ENCODE measurements at regions not wholly inside any gene's neighbourhood (a gene's known extent, or its start where the extent isn't known, plus 50 kb on each side); places are given as distances from the start of the nearest gene placed in this dataset.

DNA sequence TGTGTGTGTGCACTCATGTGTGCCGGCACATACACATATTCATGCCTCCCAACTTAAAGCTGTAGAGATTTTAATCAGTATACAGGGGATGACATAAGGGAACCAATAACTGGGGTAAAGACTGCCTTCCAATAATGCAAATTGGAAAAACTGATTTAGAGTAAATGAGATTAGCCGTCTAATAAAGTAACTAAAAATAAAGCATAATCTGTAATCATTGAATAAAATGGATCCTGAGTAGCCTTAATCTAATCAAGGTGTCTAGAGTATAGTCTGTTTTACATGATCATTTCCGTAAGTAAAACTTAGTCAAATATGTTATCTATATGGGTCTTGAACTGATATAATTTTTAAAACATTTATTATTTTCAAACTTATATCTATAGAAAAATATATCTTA, 925.8 kb downstream of the FSTL5 start:
- H3K4me3 ChIP-seq (ENCODE audit: low read depth, low read length) = no peak overlapping the region
- no peak for DNase-seq (ENCODE audit: low read depth)

DNA sequence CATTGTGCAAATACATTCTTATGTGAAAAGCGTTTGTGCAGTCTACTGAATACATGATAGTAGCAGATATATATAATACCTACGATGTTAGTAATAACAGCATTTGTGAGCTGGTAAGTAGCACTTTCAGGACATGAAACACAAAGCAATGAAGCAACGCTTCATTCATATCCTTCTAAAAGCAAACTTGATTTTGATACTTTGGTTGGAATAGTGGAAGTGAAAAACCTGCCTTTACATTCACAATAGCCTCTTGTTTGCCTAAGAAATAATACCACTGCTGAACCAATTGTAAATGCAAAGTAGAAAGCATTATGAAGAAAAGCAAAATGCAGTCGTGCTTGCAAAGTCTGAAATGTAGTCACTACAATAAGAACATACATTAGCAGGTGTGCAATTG, 926.3 kb downstream of the FSTL5 start:
- no peak for DNase-seq (ENCODE audit: low read depth)
- H3K4me3 ChIP-seq (ENCODE audit: low read depth, low read length) = no peak overlapping the region

DNA sequence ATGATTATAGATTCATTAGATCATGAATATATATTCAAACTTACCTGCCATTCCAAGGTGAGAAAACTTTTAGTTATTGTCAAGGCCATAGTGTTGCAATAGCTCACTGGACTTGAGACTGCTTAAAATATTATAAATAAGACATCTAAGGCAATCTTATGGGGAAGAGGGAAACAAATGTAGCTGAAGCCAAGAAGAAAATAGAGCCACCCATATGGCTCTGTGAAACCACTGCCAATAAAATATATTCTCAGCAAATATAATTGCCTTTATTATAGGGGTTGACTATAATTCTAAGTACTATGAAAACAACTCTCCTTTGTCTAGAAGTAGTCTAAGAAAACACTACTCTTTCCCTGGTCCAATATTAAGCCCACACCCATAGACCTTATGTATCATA, 938.5 kb downstream of the FSTL5 start:
- no peak overlapping the region for H3K4me3 ChIP-seq (ENCODE audit: low read depth, low read length)
- no peak for DNase-seq (ENCODE audit: low read depth)

DNA sequence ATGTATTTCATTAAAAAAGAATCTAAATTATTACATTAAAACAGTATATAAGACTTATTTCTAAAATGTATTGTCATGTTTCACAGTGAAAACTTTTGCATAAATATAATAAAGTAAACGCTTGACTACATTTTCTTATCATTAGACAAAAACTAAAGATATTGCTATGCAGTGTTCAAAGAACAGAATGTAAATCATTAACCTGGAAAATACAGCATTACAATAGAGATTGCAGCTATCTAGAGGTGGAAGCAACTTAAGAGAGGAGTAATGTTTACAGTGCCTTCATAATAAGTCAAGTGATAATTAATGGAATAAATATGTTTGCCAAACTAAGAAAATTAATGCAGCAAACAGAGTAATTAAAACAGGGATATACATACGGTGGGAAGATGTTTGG, 940.9 kb downstream of the FSTL5 start:
- no peak overlapping the region for H3K4me3 ChIP-seq (ENCODE audit: low read depth, low read length)
- no peak for DNase-seq (ENCODE audit: low read depth)

DNA sequence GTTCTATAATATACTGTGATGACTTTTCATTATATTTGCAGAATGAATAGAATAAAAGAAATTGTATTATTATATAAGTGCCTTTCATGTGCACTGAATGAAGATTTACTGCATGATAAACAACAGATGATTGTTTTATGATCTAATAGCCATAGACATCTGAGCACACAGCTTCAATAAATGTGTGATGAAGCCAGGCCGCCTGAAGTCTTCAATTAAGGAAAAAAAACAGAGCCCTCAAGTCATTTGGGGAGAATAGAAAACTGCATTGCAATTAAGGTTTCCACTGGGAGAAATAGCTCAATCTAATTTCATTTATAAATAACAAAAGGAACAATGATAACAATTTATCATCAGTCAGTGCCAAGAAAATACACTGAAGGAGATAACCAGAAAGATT, 955.2 kb downstream of the FSTL5 start:
- no peak overlapping the region for H3K4me3 ChIP-seq (ENCODE audit: low read depth, low read length)
- DNase-seq (ENCODE audit: low read depth) = no peak

DNA sequence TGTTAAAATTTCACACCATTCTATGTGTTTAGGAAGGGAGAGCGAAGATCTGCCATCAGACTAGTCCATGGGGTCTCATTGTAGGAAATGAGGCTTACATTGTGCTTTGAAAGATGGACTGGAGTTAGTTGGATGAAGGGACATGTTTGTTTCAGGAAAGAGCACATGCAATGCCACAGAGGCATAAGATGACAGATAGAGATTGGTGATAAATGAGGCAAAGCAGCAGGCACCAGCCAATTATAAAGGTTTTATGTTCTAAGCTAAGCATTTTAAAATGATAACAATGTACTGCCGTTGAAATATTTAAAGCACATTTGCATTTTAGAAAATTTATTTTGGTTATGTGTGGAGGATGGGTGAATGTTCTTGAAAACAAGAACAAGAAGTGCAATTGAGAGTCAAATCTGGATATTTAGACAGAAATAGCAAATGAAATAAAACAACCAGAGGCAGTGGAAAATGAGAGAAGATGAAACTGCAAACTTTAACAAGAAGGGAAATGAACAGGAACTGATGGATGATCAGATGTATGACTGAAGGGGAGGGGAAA, 957.2 kb downstream of the FSTL5 start:
- no peak for DNase-seq (ENCODE audit: low read depth)
- H3K4me3 ChIP-seq (ENCODE audit: low read depth, low read length) = no peak overlapping the region

- H3K4me3 ChIP-seq (ENCODE audit: low read depth, low read length) = no peak overlapping the region
- no peak for DNase-seq (ENCODE audit: low read depth)
Observed at GRCh38 chr4:161203865-161204264, 959.9 kb downstream of the FSTL5 start.

- no peak overlapping the region for H3K4me3 ChIP-seq (ENCODE audit: low read depth, low read length)
- DNase-seq (ENCODE audit: low read depth) = no peak
Observed at GRCh38 chr4:161197912-161198311, 965.9 kb downstream of the FSTL5 start.

GRCh38 chr4:161197474-161197873, 966.3 kb downstream of the FSTL5 start:
- H3K4me3 ChIP-seq (ENCODE audit: low read depth, low read length) = no peak overlapping the region
- no peak for DNase-seq (ENCODE audit: low read depth)

- H3K4me3 ChIP-seq (ENCODE audit: low read depth, low read length) = no peak overlapping the region
- peak; percentile 22 for DNase-seq (ENCODE audit: low read depth)
Observed at GRCh38 chr4:161189286-161190134, 974.3 kb downstream of the FSTL5 start.

DNA sequence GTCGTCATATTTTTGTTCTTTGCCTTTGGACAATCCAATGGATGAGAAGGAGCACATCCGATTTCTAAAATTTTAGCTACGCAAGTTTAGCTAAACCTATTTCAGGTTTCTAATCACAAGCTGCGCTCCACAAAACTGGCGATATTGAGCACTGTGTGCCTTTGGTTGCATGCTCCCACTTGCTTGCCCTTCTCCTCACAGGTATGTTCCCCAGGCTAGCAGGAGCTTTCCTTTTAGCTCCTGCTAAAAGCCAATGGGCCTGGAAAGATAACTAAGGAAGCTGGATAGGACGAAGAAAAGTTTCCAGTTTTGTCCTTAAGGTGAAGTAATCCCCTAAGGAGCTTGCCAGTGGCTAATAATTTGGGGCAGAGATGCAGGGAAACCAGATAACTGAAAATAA, 975.2 kb downstream of the FSTL5 start:
- DNase-seq (ENCODE audit: low read depth) = no peak

DNA sequence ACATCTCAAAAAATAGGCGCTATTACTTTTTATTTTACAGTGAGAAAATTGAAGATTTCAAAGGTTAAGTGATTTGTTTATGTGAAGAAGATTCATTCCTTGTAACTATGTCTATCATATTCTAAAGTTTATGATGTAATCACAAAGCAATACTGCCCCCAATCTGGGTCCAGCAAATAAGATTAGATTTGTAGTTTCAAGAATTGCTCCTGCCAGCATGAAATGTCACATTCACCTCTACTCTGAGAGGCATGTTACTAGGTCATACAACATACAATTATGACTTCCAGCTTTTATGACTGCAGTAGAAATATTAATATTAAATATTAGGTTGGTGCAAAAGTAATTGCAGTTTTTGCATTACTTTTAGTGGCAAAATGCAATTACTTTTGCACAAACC, 976.2 kb downstream of the FSTL5 start:
- no peak for DNase-seq (ENCODE audit: low read depth)
- H3K4me3 ChIP-seq (ENCODE audit: low read depth, low read length) = no peak overlapping the region

More for the DNA sequence above, 975.2 kb downstream of the FSTL5 start:
- H3K4me3 ChIP-seq (ENCODE audit: low read depth, low read length) = no peak overlapping the region

- no peak overlapping the region for H3K4me3 ChIP-seq (ENCODE audit: low read depth, low read length)
- no peak for DNase-seq (ENCODE audit: low read depth)
Observed at GRCh38 chr4:161186750-161187149, 977.0 kb downstream of the FSTL5 start.

GRCh38 chr4:161186012-161186411, 977.8 kb downstream of the FSTL5 start:
- no peak for DNase-seq (ENCODE audit: low read depth)
- no peak overlapping the region for H3K4me3 ChIP-seq (ENCODE audit: low read depth, low read length)

DNA sequence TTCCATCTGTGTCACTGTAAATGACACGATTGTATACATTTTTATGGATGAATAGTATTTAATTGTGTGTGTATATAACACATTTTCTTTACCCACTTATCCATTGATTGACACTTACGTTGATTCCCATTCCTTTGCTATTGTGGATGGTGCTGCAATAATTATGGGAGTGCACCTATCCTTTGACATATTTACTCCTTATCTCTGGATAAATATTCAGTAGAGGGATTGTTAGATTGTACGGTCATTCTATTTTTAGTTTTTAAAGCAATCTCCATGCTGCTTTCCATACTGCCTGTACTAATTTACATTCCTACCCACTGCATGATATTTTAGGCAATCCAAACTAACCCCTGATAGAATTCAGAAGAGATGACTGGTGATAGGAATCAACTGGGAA, 980.1 kb downstream of the FSTL5 start:
- no peak overlapping the region for H3K4me3 ChIP-seq (ENCODE audit: low read depth, low read length)

GRCh38 chr4:161182913-161183312, 980.9 kb downstream of the FSTL5 start:
- no peak for DNase-seq (ENCODE audit: low read depth)
- no peak overlapping the region for H3K4me3 ChIP-seq (ENCODE audit: low read depth, low read length)

More for the DNA sequence above, 980.1 kb downstream of the FSTL5 start:
- no peak for DNase-seq (ENCODE audit: low read depth)

GRCh38 chr4:161178310-161178709, 985.5 kb downstream of the FSTL5 start:
- H3K4me3 ChIP-seq (ENCODE audit: low read depth, low read length) = no peak overlapping the region
- DNase-seq (ENCODE audit: low read depth) = no peak

DNA sequence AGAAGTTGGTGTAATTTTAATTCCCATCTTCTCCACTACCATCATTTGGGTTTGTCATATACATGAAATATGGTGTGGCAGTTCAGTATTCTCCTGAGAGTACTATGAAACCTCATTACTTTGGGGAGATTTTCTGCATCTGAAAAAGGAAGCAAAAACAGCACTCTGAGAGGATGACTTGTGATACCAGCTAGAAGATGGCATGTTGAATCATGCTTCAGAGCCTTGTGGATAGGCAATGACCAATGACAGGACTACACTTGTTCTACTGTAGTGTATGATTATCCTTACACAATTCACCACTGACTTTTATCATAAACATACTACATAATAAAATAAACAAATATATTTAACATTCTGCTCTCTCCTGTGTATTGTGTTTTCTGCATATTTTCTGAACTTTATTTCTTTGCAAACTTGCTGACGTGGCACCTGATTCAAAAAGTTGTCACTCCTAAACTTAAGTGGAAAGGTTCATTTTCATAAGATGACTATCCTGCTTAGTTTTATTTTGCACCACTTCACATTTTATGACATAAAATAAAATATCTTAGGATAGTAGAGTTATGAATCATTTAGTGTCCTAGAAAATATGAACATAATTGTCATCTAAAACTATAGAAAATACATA, 991.3 kb downstream of the FSTL5 start:
- H3K4me3 ChIP-seq (ENCODE audit: low read depth, low read length) = no peak overlapping the region
- DNase-seq (ENCODE audit: low read depth) = no peak

DNA sequence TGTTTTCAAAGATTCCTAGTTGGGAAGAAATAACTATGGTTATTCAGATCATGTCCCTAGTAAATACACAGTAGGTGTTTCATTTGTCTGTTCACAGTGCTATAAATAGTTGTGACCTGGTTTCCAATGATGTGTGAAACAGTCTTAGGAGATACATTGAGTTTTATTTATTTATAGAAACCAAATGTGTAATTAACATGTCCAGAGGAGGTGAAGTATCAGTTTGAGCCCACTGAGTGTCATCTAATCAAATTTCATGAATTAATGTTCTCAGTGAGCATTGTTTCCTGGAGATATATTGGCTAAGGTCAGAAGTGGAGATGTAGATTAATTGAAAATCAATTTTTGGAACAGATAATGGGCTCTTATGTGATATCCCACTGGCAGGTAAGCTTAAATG, 996.3 kb downstream of the FSTL5 start:
- no peak for DNase-seq (ENCODE audit: low read depth)
- no peak overlapping the region for H3K4me3 ChIP-seq (ENCODE audit: low read depth, low read length)

- H3K4me3 ChIP-seq (ENCODE audit: low read depth, low read length) = no peak overlapping the region
- DNase-seq (ENCODE audit: low read depth) = no peak
Observed at GRCh38 chr4:161160718-161161117, 1003.1 kb downstream of the FSTL5 start.

GRCh38 chr4:161148051-161148450, 1015.7 kb downstream of the FSTL5 start:
- no peak for DNase-seq (ENCODE audit: low read depth)
- no peak overlapping the region for H3K4me3 ChIP-seq (ENCODE audit: low read depth, low read length)
